Activated naive CD4-positive, alpha-beta T cell treated with anti-CD3 and anti-CD28 coated beads for 36 hours (primary cell): ENCODE measurements at regions not wholly inside any gene's neighbourhood (a gene's known extent, or its start where the extent isn't known, plus 50 kb on each side); places are given as distances from the start of the nearest gene placed in this dataset.

Experiments
- CTCF ChIA-PET: fragments of 350-600 bp; sonication (Branson Sonifier 250); formaldehyde crosslinking; loops from one replicate; lab custom pipeline; 2021; ENCODE audit warnings: antibody characterized with exemption; lab: Charles Lee
- DNase-seq: peaks from one replicate; pipeline ENCODE4 v3.0.0-alpha.2; 2020
- H3K27ac Mint-ChIP-seq: one replicate; pipeline ENCODE4 v1.8.0; 2021; ENCODE audit warnings: mild to moderate bottlenecking, mixed read lengths
- H3K27me3 Mint-ChIP-seq: one replicate; pipeline ENCODE4 v1.8.0; 2021; ENCODE audit warnings: low read depth, mixed read lengths
- H3K36me3 Mint-ChIP-seq: one replicate; pipeline ENCODE4 v1.8.0; 2021; ENCODE audit warnings: low read depth, mixed read lengths
- H3K4me1 Mint-ChIP-seq: one replicate; pipeline ENCODE4 v1.8.0; 2021; ENCODE audit warnings: low read depth, mixed read lengths
- H3K4me3 Mint-ChIP-seq: one replicate; pipeline ENCODE4 v1.8.0; 2021; ENCODE audit warnings: mild to moderate bottlenecking, moderate library complexity, mixed read lengths
- H3K9me3 Mint-ChIP-seq: one replicate; pipeline ENCODE4 v1.8.0; 2021; ENCODE audit warnings: mixed read lengths
- intact Hi-C: fragments of 100-400 bp; cut with micrococcal nuclease; formaldehyde crosslinking; loops from one replicate; pipeline ENCODE4 v1.15.1; 2023

DNA sequence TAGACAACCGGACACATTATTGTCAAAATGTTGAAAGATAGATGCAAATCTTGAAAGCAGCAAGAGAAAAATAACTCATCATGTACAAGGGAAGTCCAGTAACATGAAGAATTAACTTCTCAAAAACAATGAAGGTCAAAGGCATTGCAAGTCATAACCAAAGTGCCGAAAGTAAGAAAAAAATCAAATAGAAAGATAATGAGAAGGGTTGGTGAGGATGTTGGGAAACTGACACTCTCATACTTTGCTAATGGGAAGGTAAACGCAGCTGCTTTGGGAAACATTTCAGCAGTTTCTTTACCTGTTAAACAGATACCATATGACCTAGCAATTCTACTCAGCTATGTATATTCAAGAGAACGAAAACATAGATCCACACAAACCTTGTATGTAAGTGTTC is 303.0 kb downstream of the ARL4A start:
- H3K4me3 Mint-ChIP-seq: no peak overlapping the region
- H3K36me3 Mint-ChIP-seq: no peaks in the 10 kb centered on the region
- H3K9me3 Mint-ChIP-seq: no peaks in the 10 kb centered on the region
- DNase-seq: no peak
- H3K27me3 Mint-ChIP-seq: peaks cover 3% of the 10 kb centered on the region
- intact Hi-C loops: no loop called here
- CTCF ChIA-PET: no interaction called here
- no peak overlapping the region for H3K27ac Mint-ChIP-seq
- no peaks in the 10 kb centered on the region for H3K4me1 Mint-ChIP-seq

DNA sequence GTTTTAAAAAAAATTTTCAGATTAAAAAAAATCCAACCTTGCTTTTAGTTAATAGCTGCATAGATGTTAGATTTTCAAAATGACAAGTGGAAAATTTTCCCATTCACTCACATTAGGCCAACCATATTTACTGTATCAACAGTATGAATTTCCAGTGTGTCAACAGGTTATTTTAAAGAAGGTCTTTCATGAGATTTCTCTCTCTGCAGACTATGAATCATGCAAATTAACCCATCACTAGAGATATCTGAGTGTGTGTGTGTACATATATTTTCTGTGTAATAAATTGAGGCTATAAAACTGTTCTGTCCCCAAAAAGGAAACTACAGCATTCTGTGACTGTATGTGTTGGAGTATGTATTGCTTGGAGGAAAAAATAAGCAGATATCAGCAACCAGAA is 305.6 kb downstream of the ARL4A start:
- intact Hi-C loops: no loop called here
- CTCF ChIA-PET: no interaction called here
- Mint-ChIP-seq H3K27ac (no peak overlapping the region), H3K4me1 (no peaks in the 10 kb centered on the region), H3K36me3 (no peaks in the 10 kb centered on the region), H3K27me3 (peaks cover 5% of the 10 kb centered on the region), H3K9me3 (no peaks in the 10 kb centered on the region), H3K4me3 (no peak overlapping the region)
- DNase-seq: no peak

DNA sequence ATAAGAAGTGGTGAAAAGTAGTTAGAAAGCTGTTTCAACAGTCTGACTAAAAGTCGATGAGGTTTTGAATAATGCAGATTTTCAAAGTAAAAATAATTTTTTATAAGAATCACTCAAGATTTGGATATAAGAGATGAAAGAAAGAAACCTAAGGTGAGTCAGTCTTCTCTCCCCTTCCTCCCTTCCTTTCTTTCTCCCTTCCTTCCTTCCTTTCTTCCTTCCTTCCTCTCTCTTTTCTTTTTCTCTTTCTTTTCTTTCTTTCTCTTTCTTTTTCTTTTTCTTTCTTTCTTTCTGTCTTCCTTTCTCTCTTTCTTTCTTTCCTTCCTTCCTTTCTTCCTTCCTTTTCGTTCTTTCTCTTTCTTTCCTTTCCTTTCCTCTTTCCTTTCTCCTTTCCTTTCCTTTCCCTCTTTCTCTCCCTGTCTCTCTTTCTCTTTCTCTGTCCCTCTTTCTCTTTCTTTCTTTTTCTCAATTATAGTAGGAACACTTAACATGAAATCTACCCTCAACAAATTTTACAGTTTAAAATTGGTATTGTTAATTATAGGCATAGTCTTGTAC is 308.6 kb downstream of the ARL4A start:
- no peak overlapping the region for H3K4me3 Mint-ChIP-seq
- intact Hi-C loops: no loop called here
- peaks cover 2% of the 10 kb centered on the region for H3K27me3 Mint-ChIP-seq
- H3K9me3 Mint-ChIP-seq: peaks cover 4% of the 10 kb centered on the region
- no peaks in the 10 kb centered on the region for H3K36me3 Mint-ChIP-seq
- DNase-seq: no peak
- CTCF ChIA-PET: no interaction called here
- no peaks in the 10 kb centered on the region for H3K4me1 Mint-ChIP-seq
- no peak overlapping the region for H3K27ac Mint-ChIP-seq

DNA sequence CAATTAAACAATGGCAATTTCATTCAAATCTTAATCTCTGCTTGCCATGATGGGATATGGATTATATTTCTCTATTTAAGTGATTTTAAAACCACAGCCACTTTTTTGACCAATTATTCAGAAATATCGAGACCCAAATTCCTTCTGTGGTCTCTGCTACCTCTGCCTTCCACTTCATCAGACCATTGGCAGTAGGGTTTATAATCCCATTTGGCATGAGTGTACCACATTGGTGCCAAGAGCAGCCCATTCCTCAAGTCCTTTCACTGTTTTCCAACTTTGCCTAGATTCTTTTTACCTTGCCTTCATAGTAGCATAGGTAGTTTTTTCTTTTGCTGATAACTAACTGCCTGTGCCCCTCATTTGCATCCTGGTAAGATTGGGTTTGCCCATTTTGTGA is 319.9 kb downstream of the ARL4A start:
- H3K9me3 Mint-ChIP-seq: peaks cover 2% of the 10 kb centered on the region
- CTCF ChIA-PET: no interaction called here
- no peaks in the 10 kb centered on the region for H3K4me1 Mint-ChIP-seq
- intact Hi-C loops: no loop called here
- H3K27me3 Mint-ChIP-seq: peaks cover 12% of the 10 kb centered on the region
- H3K27ac Mint-ChIP-seq: no peak overlapping the region
- H3K4me3 Mint-ChIP-seq: no peak overlapping the region
- no peak for DNase-seq
- peaks cover 2% of the 10 kb centered on the region for H3K36me3 Mint-ChIP-seq

DNA sequence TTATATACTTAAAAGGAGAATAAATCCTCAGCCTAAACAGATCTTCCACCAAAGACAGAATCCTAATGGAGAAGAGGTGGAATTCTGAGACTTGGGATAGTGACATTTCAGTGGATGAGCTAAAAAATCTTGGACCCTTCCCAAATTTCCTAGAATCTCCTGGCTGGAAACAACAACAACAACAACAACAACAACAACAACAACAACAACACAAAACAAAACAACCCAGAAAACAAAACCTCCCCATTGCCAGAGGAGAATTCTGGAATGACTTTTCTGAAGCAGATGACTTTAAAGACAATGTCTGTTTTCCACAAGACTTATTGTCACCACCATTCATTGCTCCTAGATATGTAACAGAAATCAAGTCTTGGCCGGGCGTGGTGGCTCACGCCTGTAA is 322.1 kb downstream of the ARL4A start:
- no peak overlapping the region for H3K4me3 Mint-ChIP-seq
- intact Hi-C loops: no loop called here
- CTCF ChIA-PET: no interaction called here
- no peak overlapping the region for H3K27ac Mint-ChIP-seq
- no peaks in the 10 kb centered on the region for H3K4me1 Mint-ChIP-seq
- peaks cover 2% of the 10 kb centered on the region for H3K9me3 Mint-ChIP-seq
- H3K27me3 Mint-ChIP-seq: peaks cover 12% of the 10 kb centered on the region
- no peak for DNase-seq
- H3K36me3 Mint-ChIP-seq: peaks cover 2% of the 10 kb centered on the region

DNA sequence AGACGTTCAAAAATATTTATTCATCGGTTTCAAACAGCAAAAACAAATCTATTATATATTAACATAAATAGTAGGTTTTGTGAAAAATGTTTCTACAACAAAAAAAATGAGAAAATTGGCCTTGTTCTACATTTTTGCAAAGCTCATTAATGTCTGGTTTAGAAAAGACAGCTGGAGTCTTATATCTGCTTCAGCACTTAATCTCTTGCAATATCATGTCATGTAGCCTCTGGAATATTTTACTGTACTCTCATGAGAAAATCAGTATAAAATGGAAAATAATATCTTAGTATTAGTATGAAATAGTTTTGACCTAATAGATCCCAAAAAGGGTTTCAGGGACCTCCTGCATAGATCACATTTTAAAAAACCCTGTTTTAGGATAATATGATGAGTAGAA is 326.6 kb downstream of the ARL4A start:
- Mint-ChIP-seq H3K4me1 (no peaks in the 10 kb centered on the region), H3K36me3 (peaks cover 2% of the 10 kb centered on the region), H3K27me3 (peaks cover 4% of the 10 kb centered on the region), H3K9me3 (peaks cover 2% of the 10 kb centered on the region), H3K4me3 (no peak overlapping the region), H3K27ac (no peak overlapping the region)
- intact Hi-C loops: no loop called here
- CTCF ChIA-PET: interaction anchor here (1.4 kb wide), 1 partner anchor 9 kb away, joined by 3 read pairs; no protein-coding TSS in a partner anchor
- no peak for DNase-seq

DNA sequence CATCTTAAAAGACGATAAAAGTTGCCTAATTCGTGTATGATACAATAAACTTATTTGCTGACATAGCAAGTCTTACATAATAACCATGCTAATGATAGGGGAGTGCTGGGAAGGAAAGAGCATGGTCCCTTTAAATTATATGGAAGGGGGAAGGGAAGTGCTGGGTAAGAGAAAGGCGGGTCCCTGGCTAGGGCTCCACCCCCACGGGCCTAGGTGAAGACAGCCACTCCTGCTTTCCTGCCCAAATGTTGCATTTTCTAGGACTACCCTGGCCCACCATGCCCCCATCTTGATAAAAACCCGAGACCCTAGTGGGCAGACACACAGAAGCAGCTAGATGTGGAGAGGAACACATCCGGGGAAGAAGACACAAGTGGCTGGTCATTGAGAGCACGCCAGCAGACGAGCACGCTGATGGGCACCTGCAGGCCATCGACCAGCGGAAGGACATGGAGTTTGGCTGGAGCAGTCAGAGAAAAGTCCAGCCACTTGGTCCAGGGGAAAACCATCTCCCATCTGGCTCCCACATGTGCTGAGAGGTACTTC is 328.7 kb downstream of the ARL4A start:
- DNase-seq: no peak
- H3K36me3 Mint-ChIP-seq: peaks cover 2% of the 10 kb centered on the region
- CTCF ChIA-PET: no interaction called here
- no peak overlapping the region for H3K27ac Mint-ChIP-seq
- peaks cover 3% of the 10 kb centered on the region for H3K27me3 Mint-ChIP-seq
- intact Hi-C loops: no loop called here
- peaks cover 2% of the 10 kb centered on the region for H3K9me3 Mint-ChIP-seq
- no peaks in the 10 kb centered on the region for H3K4me1 Mint-ChIP-seq
- H3K4me3 Mint-ChIP-seq: no peak overlapping the region

DNA sequence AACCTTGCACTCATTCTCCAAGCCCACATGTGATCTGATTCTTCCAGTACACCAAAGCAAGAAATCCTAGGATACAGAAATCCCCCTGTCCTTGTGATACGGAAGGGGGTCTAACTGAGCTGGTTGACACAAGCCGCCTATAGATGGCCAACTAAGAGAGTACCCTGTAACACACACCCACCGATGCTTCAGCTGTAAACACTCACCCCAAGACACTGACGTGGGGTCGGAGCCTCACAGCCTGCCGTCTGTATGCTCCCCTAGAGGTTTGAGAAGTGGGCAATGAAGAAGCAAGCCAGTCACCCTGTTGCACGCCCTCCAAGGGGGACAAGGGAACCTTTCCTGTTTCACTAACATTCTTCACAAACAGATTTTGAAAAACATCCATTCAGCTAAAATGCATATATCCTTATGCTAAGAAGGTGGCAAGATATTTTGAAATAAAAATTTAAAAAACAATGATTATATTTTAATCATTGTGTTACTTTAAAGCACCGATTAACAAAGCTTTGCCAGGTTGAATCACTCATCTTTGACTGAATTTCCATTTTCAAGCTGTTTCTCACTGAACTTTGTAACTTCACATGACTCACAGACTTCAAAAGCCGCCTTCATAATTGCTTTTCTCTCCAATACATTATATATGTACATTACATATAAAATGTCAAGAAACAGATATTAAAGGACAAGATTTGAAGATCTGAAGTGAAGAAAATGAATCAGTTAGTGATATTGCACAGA is 329.3 kb downstream of the ARL4A start:
- CTCF ChIA-PET: no interaction called here
- no peak overlapping the region for H3K27ac Mint-ChIP-seq
- no peaks in the 10 kb centered on the region for H3K9me3 Mint-ChIP-seq
- H3K36me3 Mint-ChIP-seq: no peaks in the 10 kb centered on the region
- H3K27me3 Mint-ChIP-seq: peaks cover 4% of the 10 kb centered on the region
- no peak overlapping the region for H3K4me3 Mint-ChIP-seq
- H3K4me1 Mint-ChIP-seq: no peaks in the 10 kb centered on the region
- DNase-seq: no peak
- intact Hi-C loops: no loop called here

DNA sequence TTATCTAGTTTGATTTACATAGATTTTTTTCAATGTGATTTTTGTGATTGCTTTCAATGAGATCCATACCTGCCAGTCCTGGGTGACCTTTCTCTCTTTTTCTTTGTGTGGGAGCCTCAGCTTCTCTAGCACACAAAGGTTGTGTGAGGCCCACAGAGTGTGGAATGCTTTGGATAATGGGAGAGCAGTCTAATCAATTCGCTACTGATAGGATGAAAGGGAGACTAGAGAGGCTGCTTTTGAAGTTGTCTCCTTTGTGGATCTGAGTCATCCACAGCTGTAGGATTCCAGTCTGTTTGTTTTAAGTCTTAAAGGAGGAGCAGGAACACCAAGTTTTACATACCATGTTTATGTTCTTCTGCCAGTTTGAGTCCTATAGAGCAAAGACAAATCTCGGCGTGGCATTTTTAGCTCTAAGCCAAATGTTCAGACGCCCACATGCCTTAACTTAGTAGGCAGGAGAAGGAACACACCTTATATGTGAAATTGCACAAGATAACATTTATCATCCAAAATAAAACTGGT is 330.0 kb downstream of the ARL4A start:
- CTCF ChIA-PET: no interaction called here
- intact Hi-C loops: no loop called here
- no peaks in the 10 kb centered on the region for H3K9me3 Mint-ChIP-seq

DNA sequence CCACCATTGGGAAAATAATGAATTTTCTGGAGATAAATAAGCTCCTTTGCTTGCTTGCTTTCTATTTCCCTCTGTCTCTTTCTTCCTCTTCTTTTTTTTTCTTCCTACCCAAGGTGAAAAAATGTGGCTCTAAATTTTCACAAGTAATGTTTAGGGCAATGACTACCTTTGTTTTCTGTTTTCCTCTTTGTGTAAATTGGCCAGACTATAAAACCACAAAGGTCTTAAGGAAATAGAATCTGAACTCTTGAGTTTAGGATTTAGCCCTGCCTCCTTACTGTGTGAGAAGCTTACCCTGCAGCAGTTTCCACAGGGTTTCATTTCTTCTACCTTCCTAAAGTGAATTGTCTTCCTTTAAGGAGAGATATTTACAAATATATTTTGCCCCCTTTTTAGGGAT is 330.4 kb downstream of the ARL4A start:
- no peak for DNase-seq
- H3K4me3 Mint-ChIP-seq: no peak overlapping the region
- H3K27ac Mint-ChIP-seq: no peak overlapping the region
- CTCF ChIA-PET: no interaction called here
- no peaks in the 10 kb centered on the region for H3K9me3 Mint-ChIP-seq
- H3K4me1 Mint-ChIP-seq: no peaks in the 10 kb centered on the region
- peaks cover 4% of the 10 kb centered on the region for H3K27me3 Mint-ChIP-seq
- H3K36me3 Mint-ChIP-seq: no peaks in the 10 kb centered on the region
- intact Hi-C loops: no loop called here

More for the DNA sequence above, 330.0 kb downstream of the ARL4A start:
- Mint-ChIP-seq H3K4me1 (no peaks in the 10 kb centered on the region), H3K27ac (no peak overlapping the region), H3K36me3 (no peaks in the 10 kb centered on the region), H3K27me3 (peaks cover 4% of the 10 kb centered on the region), H3K4me3 (no peak overlapping the region)
- DNase-seq: no peak

DNA sequence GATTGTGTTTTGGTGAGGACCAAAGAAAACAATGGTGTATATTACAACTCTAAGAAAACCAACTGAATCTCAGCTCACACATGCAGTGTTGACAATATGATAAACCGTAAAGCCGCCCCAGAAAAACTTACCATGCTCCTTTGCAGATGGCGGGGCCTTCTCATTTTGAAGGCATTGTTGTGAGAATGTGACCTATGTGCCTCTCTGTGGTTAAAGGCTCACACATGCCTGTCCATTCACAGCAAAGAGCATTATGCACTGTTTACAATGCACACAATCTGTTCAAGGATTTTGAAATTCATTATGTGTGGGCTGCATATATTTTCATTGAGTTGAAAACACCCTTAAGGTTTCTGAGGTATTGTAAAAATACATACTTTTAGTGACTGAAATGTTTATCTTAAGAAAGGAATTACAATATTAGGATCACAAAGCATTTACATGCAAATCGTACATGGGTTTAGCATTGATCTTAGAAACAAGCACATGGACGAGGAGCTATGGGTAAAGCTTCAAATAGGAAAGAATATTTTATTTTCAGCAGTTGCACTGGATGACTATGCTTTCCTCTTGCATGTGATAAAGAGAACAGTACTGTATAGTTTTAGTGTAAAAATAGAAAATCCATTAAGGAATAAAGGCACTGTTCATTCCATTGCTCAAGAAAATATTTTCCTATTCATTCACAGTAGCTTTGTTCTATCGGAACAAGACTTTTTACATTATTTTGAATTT is 334.3 kb downstream of the ARL4A start:
- DNase-seq: no peak
- intact Hi-C loops: no loop called here
- Mint-ChIP-seq H3K27ac (no peak overlapping the region), H3K4me1 (no peaks in the 10 kb centered on the region), H3K9me3 (no peaks in the 10 kb centered on the region), H3K36me3 (no peaks in the 10 kb centered on the region), H3K27me3 (peaks cover 4% of the 10 kb centered on the region), H3K4me3 (no peak overlapping the region)
- CTCF ChIA-PET: interaction anchor here (0.7 kb wide), 1 partner anchor 83 kb away, joined by 3 read pairs; no protein-coding TSS in a partner anchor

DNA sequence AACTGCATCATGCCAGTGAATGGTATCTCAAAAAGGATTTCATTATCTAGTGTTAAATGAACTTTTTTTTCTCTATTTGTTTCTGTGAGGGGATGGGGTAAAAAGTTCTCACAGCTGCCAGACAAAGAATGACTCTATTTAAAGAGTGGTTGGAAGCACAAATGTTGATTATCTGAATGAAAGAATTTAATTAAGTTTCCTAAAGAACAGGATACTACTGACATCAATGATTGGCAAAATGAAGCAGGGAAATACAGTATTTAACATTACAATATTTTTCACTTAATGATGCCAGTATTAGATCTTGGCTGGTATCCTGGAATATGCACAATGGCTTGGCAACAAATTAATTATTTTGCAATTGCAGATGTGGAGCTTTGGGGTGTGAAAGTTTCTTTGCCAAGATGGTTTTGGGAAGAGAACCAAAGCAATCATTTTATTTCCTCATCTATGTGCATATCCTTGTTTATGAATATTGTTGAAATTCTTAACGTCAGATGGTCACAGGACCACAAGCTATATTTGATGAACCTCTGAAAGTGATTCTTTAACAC is 336.8 kb downstream of the ARL4A start:
- Mint-ChIP-seq H3K27ac (no peak overlapping the region), H3K27me3 (peaks cover 9% of the 10 kb centered on the region), H3K36me3 (no peaks in the 10 kb centered on the region), H3K4me3 (no peak overlapping the region), H3K4me1 (no peaks in the 10 kb centered on the region), H3K9me3 (no peaks in the 10 kb centered on the region)
- no peak for DNase-seq
- CTCF ChIA-PET: interaction anchor here (0.6 to 1.5 kb wide), 2 partner anchors 10 to 158 kb away, joined by 3 to 4 read pairs; no protein-coding TSS in a partner anchor
- intact Hi-C loops: no loop called here
